Stromal cell of bone marrow (primary cell): ENCODE measurements at regions not wholly inside any gene's neighbourhood (a gene's known extent, or its start where the extent isn't known, plus 50 kb on each side); places are given as distances from the start of the nearest gene placed in this dataset.
A peak's percentile ranks its signal among the peaks of the same experiment; 100 is the strongest.
"Not testable (repeated sequence)": the region's sequence is repeated elsewhere in the genome, so short reads cannot be mapped to it uniquely, and the experiment has no call there.

Experiments used
- DNase-seq: peaks from one replicate; pipeline ENCODE4 v3.0.0-alpha.2; 2012; ENCODE audit warnings: low read depth

DNA sequence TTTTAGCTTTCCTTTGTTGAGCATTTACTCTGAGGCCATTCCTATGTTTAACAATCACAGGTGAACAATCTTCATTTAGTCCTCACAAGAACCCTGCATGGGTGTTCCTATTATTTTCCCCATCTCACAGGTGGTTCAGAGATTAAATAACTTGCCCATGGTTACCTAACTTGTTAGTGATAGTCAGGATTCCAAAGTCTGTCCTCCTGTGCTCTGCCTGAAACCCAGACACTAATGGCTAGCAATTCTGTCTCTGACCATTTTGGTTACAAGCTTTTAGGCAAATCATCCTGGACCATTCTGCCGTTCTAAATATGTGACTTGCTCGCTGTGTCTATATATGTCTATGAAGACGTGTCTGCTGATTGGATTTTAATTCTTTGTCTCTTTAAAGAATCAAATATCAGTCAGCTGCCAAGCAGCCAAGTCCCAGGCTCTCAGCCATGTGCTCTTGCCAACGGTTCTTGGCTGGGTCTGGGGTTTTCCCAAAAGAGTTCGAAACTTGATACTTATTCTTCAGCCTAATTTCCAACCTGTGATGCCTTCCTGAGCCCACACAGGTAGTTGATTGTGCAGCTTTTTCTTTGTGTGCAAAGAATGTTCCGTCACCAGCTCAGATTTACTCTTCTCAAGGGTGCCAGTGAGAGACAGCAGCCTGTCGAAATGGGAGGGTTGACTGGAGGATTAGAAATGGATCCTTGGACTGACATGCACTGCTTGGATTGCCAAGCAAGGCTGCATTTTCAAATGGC, 121.7 kb downstream of the NREP start:
- DNase-seq, result no peak

- no peak for DNase-seq
Measured at GRCh38 chr5:111631328-111631727, 119.0 kb upstream of the STARD4 start.

DNA sequence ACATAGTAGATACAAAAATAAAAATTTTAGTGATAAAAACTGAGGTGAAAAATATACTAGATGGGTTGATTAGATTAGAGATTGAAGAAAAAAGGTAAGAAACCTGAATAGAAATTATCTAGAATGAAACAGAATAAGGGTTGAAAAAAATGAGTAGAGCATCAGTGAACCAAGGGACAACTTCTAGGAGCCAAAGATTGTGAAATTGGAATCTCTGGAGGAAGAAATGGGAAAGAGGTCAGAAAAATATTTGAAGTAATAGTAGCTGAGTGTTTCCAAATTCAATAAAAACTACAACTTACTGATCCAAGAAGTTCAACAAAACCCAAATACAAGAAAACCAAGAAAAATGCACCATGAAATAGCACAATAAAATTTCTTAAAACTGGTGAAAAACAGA, 116.6 kb upstream of the STARD4 start:
- DNase-seq, result peak; percentile 50

- no peak for DNase-seq
Measured at GRCh38 chr5:111627862-111628261, 115.5 kb upstream of the STARD4 start.

DNA sequence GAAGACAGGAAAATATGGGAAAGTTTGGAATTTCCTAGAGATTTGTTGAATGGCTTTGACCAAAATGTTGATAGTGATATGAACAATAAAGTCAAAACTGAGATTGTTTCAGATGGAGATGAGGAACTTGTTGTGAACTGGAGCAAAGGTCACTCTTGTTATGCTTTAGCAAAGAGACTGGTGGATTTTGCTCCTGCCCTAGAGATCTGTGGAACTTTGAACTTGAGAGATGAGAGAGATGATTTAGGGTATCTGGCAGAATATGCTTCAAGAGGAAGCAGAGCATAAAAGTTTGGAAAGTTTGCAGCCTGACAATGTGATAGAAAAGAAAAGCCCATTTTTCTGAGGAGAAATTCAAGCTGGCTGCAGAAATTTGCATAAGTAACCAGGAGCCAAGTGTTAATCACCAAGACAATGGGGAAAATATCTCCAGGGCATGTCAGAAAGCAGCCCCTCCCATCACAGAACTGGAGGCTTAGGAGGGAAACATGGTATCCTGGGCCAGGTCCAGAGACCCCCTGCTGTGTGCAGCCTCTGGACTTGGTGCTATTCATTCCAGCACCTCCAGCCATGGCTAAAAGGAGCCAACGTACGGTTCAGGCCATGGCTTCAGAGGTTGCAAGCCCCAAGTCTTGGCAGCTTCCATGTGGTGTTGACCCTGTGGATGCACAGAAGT, 114.3 kb upstream of the STARD4 start:
- DNase-seq, result no peak

DNA sequence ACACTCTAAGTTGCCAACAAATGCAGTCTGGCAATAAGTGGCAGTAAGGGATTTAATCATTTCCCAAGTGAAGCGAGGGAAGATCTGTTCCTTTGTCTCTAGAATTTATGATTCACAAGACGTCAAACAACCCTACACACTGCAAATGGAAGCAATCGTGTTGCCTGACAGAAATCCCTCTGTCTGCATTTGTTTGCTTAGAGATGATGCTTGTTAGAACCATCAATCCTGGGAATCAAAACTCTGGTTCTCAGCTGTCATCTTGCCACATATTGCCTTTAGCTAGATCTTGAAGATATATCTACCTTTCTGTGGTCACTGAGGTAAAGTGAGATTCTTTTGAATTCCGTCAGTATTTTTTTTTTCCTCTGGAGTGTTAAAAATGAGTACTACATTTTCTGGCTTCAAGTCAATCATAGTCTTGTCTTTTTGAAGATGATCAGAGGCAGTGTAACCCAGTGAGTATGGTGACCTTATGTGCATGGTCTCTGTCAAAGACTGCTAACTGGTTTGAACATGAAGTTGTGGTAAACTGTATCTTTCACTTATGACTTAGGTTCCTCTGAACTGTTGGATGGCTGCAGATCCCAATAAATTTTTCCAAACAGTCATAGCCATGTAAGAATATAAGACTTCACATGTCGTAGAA, 106.4 kb upstream of the STARD4 start:
- DNase-seq, result no peak

DNA sequence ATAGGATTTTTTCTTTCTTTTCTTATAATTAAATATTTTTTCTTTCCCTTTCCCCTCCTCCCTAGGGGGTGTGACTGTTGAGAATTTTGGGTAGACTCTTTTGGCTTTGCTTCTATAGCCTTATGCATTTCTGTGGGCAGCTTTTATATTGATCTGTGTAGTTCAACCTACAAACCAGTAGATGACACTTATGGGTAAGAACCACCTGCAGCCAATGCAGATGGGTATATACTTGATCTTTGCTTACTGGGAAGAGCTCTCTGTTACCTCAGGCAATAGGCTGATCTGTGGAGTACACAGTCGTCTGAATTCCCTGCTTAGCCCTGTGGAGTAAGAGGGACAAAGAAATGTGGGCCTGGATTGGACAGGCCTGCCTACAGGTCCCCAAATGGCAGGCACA, 102.7 kb upstream of the STARD4 start:
- DNase-seq, result no peak

DNA sequence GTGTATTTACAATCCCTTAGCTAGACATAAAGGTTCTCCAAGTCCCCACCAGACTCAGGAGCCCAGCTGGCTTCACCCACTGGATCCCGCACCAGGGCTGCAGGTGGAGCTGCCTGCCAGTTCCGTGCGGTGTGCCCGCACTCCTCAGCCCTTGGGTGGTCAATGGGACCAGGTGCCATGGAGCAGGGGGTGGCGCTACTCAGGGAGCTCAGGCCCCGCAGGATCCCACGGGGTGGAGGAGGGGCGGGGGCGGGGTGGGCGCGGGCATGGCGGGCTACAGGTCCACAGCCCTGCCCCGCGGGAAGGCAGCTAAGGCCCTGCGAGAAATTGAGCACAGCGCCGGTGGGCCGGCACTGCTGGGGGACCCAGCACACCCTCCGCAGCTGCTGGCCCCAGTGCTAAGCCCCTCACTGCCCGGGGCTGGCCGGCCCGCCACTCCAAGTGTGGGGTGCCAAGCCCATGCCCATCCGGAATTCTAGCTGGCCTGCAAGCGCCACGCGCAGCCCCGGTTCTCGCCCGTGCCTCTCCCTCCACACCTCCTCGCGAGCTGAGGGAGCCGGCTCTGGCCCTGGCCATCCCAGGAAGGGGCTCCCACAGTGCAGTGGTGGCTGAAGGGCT, 99.8 kb upstream of the STARD4 start:
- DNase-seq, result not testable (repeated sequence)

DNA sequence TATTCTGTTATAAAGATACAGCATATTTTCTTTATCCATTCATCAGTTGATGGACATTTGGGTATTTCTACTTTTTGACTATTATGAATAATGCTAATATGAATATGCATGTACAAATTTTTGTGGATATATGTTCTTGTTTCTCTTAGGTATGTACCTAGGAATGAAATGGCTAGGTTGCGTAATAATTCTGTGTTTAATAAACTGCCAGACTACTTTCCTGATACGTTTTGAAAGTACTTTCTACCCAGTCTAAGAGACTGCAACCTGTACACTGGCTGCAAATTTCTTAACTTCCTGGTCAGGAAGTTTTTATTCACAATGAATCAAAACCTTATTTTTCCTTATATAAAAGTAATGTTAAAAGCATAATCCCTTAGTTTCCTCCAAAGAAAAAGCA, 93.9 kb upstream of the STARD4 start:
- no peak for DNase-seq

DNA sequence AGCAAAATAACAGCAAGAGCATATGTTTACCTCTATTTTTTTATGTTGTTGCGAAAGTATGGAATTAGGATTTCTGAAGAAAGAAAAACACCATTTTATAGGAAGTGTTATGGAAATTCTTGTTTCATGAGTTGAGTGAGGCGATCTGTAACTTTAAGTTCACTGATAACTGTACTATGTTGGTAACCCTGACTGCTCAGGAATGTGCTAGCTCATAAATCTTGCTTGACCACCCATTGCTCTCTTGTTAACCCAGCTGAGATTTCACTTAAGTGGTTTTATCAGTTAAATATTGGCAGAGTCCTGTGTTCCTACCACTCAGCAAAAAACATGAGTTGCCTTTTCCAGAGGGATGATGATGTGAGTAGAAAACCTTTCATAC, 91.1 kb upstream of the STARD4 start:
- no peak for DNase-seq

DNA sequence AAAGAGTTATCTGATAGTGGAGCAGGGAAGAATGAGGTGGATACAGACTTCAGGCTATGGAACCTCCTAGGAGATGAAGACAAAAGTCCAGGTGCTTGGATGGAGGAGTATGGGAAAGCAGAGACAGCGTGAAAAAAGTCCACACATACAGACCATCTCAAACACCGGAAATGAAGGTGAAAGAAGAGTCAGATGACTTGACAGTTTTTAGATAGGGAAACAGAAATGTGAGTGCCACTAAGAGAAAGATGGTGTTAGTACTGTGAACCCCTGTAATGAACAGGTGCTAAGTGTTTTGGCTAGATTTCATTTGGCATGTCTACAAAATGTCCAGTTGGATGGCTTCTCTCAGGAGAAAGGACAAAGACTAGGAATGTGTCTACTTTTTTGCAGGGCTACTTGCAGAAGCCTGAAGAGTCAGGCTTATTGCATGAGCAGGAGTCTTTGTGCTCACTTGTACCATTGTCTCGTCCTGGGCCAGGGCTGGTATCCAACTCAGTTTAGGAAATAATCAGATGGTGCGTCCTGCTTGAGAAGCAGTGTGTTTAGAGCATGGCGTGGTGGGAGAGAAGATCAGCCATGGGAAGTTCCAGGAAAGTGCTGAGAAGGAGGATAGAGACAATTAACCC, 90.6 kb upstream of the STARD4 start:
- DNase-seq, result no peak

- DNase-seq, result no peak
Measured at GRCh38 chr5:111598996-111599395, 86.7 kb upstream of the STARD4 start.

DNA sequence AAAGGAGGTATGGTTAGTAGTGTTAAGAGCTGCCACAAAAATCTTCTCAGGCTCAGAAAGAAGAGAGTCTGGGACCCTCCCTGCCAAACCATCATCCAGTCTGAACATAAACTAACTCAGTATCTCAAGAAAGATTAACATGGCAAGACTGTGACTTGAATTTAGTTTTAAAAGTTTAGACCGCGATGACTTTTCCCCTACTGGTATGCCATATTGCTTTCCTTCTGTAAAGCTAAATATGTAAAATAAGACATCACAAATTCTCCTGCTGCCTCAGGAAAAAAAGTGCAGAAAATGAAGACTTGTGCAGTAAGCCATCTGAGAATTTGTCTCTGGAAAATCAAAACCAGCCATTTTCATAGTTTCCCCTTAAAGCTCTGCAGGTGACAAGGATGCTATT, 85.2 kb upstream of the STARD4 start:
- no peak for DNase-seq

- no peak for DNase-seq
Measured at GRCh38 chr5:111596705-111597104, 84.4 kb upstream of the STARD4 start.

DNA sequence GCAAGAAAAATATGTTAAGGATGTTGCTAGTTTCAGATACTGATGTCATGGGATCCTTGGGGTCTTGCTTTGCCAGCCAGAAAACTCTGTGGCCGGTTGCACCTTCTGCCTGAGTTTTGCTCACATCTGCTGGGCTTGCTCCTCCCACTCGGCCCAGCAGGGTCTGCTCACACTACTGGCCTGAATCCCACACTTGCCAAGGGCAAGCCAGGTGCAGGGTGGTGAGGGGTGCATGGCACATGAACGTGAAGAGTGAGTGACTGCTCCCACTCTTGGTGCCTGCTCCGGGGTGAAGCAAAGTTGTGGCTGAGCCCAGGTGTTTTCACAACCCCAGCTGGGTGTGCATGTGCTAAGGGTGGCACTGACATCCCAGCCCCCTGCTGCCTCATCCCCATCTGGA, 83.1 kb upstream of the STARD4 start:
- no peak for DNase-seq

- DNase-seq, result no peak
Measured at GRCh38 chr5:111589316-111589715, 77.0 kb upstream of the STARD4 start.

DNA sequence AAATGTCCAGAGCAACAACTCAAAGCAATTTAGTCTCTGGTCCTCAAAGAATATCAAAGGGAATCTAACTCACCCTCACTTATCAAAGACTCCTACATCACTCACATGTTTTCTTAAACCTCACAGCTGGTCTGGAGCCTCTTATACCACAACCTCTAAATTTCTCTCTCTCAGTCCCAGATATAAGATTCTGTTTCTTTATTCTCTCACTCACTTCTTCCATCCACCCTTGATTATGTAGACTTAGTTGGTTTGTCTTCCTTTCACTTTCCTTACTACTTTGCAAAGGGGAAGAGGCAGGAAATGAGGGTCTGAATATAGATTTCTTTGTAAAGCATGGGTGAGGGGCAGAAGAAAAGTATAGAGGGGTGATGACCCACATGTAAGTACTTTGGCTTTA, 75.4 kb upstream of the STARD4 start:
- no peak for DNase-seq

DNA sequence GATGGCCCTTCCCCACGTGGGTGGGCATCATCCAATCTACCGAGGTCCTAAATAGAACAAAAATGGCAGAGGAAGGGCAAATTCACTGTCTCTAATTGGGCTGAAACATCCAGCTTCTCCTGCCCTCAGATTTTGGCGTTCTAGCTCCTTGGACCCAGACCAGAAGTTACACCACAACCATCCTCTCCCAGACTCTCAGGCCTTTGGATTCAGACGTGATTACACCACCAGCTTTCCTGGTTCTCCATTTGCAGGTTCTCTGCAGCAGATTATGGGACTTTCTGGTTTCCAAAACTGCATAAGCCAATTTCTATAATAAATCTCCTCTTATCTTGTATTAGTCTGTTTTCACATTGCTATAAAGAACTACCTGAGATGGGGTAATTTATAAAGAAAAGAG, 73.6 kb upstream of the STARD4 start:
- DNase-seq, result no peak

GRCh38 chr5:111585291-111585690, 73.0 kb upstream of the STARD4 start:
- no peak for DNase-seq

- no peak for DNase-seq
Measured at GRCh38 chr5:111584651-111585050, 72.3 kb upstream of the STARD4 start.

GRCh38 chr5:111583758-111584203, 71.4 kb upstream of the STARD4 start:
- DNase-seq, result no peak

DNA sequence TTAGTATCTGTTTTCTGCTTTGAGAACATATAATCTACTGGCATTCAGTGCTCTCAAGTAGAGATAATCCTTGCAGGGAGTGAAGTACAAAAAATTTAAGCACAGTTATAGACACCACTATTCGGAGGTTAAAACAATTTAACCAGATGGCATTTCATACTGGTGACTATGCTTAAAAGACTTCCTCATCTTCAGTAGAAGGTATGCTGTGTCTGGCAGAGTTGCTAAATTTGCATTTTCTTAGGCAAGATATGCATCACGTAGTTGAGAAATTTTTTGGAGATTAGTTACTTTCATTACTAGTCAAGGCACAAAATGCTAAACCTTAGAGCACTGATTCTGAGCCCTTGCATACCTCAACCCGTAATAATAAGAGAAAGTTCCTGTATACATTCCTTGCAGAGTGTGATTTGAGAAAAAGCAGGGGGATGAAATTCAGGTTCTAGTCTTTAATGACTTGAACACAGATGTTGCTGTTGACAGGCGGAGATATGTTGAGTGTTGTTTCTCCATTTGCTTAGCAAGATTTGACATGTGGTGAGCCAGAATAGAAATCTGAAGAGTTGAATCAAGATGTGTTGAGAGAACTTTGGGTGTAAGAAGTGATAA, 70.8 kb upstream of the STARD4 start:
- no peak for DNase-seq
